Endothelial cell of umbilical vein (primary cell): ENCODE measurements at regions not wholly inside any gene's neighbourhood (a gene's known extent, or its start where the extent isn't known, plus 50 kb on each side); places are given as distances from the start of the nearest gene placed in this dataset.

Experiments used
- BruUV-seq: library from RNA; stranded (reverse); fragments of 400-500 nt; replicated peaks from 2 replicates; lab custom pipeline; 2021; lab: Mats Ljungman, UMichigan
- CTCF ChIA-PET: fragments of 300-600, 350-600 bp; sonication (Branson Sonifier 250); formaldehyde crosslinking; loops from one replicate; lab custom pipeline; 2021; ENCODE audit warnings: antibody characterized with exemption, inconsistent platforms; lab: Charles Lee
- POLR2A ChIA-PET: fragments of 300-600, 350-600 bp; sonication (Branson Sonifier 250); formaldehyde crosslinking; loops from one replicate; lab custom pipeline; 2021; ENCODE audit warnings: antibody characterized with exemption, inconsistent platforms; lab: Charles Lee
- DNase-seq: peaks from one replicate; pipeline ENCODE4 v3.0.0-alpha.2; 2011; ENCODE audit warnings: low read depth, low spot score
- FAIRE-seq: peaks from 2 replicates; lab custom pipeline; 2011; peaks lifted over from hg19 to GRCh38; lab: Jason Lieb, UNC
- H2AFZ ChIP-seq: 2 replicates; pipeline ENCODE4 v1.6.0; 2012; ENCODE audit warnings: low read depth, low read length, control low read depth, inconsistent platforms
- H3K27ac ChIP-seq: 2 replicates; pipeline ENCODE4 v1.5.1; 2011; ENCODE audit warnings: low read depth, mild to moderate bottlenecking, control low read depth, low read length, moderate library complexity; ENCODE audit not compliant: insufficient read depth
- H3K27me3 ChIP-seq, 2 experiments: 2 replicates each; pipeline versions ENCODE4 v1.6.0 to v1.6.1; 2011; ENCODE audit warnings: low read length in 2 of 2, mixed read lengths in 1 of 2; ENCODE audit not compliant: control insufficient read depth in 2 of 2, insufficient read depth in 2 of 2
- H3K36me3 ChIP-seq, 2 experiments: 2 replicates in 1 of 2; 3 replicates in 1 of 2; pipeline ENCODE4 v1.5.1; 2011; ENCODE audit warnings: low read length in 2 of 2, mild to moderate bottlenecking in 1 of 2, moderate library complexity in 1 of 2; ENCODE audit not compliant: control insufficient read depth in 2 of 2, insufficient read depth in 2 of 2; ENCODE audit errors: extremely low read depth in 1 of 2
- H3K4me1 ChIP-seq: 3 replicates; pipeline ENCODE4 v1.5.1; 2011; ENCODE audit warnings: mild to moderate bottlenecking, low read length; ENCODE audit not compliant: control insufficient read depth, insufficient read depth; ENCODE audit errors: extremely low read depth
- H3K4me2 ChIP-seq: 2 replicates; pipeline ENCODE4 v1.6.1; 2011; ENCODE audit warnings: low read length, control low read depth, mixed read lengths; ENCODE audit not compliant: insufficient read depth
- H3K4me3 ChIP-seq, 3 experiments: fragments of 200-600 bp in 1 of 3; sonication (generic), shearing (Covaris generic) in 1 of 3; replicated peaks in 1 of 3; 2 replicates each; pipeline ENCODE4 v1.5.1; 2011 to 2016; ENCODE audit warnings: control low read depth in 3 of 3, low read length in 3 of 3, mild to moderate bottlenecking in 2 of 3, inconsistent platforms in 1 of 3, low read depth in 1 of 3, moderate library complexity in 1 of 3; ENCODE audit not compliant: insufficient read depth in 1 of 3
- H3K79me2 ChIP-seq: 2 replicates; pipeline ENCODE4 v1.6.0; 2012; ENCODE audit warnings: low read length, inconsistent platforms; ENCODE audit not compliant: control insufficient read depth, insufficient read depth
- H3K9ac ChIP-seq: replicated peaks from 2 replicates; pipeline ENCODE3; 2011; ENCODE audit warnings: low read length, control low read depth; ENCODE audit not compliant: insufficient read depth; ENCODE audit errors: extremely low read depth
- H3K9me1 ChIP-seq: replicated peaks from 3 replicates; pipeline ENCODE4 v1.6.0; 2011; ENCODE audit warnings: mild to moderate bottlenecking, low read length; ENCODE audit not compliant: control insufficient read depth, insufficient read depth; ENCODE audit errors: extremely low read depth
- H3K9me3 ChIP-seq: replicated peaks from 2 replicates; pipeline ENCODE4 v1.5.1; 2012; ENCODE audit warnings: low read length, inconsistent platforms; ENCODE audit not compliant: control insufficient read depth, insufficient read depth
- H4K20me1 ChIP-seq: replicated peaks from 2 replicates; pipeline ENCODE3; 2011; ENCODE audit warnings: mild to moderate bottlenecking, low read length; ENCODE audit not compliant: control insufficient read depth, insufficient read depth; ENCODE audit errors: extremely low read depth
- EZH2 ChIP-seq: IDR thresholded peaks from 2 replicates; pipeline ENCODE4 v1.6.1; 2012; ENCODE audit warnings: borderline replicate concordance, low read depth, mild to moderate bottlenecking, moderate library complexity, low read length, inconsistent platforms; ENCODE audit not compliant: severe bottlenecking
- FOS ChIP-seq: IDR thresholded peaks from 2 replicates; pipeline ENCODE4 v1.6.1; 2011; ENCODE audit warnings: mild to moderate bottlenecking, low read length, moderate library complexity, borderline replicate concordance; ENCODE audit not compliant: insufficient read depth
- MYC ChIP-seq: IDR thresholded peaks from one replicate; pipeline ENCODE4 v1.6.1; 2011; ENCODE audit warnings: mild to moderate bottlenecking, low read depth, low read length
- POLR2A ChIP-seq: IDR thresholded peaks from 2 replicates; pipeline ENCODE4 v1.6.1; 2012; ENCODE audit warnings: low read depth, mild to moderate bottlenecking, control low read depth, low read length
- POLR2AphosphoS5 ChIP-seq: IDR thresholded peaks from 2 replicates; pipeline ENCODE4 v1.6.1; 2012; ENCODE audit warnings: low read depth, mild to moderate bottlenecking, control low read depth, low read length, moderate library complexity; ENCODE audit not compliant: insufficient read depth
- dilution Hi-C: fragments of 300-500 bp; cut with MboI; formaldehyde crosslinking; loops from one replicate; pipeline ENCODE4 v1.15.0; 2019; ENCODE audit warnings: low sequenced_read_pairs; ENCODE audit not compliant: extremely low pct_ligation_motif_present
- intact Hi-C: fragments of 100-400 bp; cut with micrococcal nuclease; formaldehyde crosslinking; loops from one replicate; pipeline ENCODE4 v1.10.0; 2022
- TF ChIP-seq, protein P1 (sequence below): IDR thresholded peaks from 2 replicates; pipeline ENCODE4 v1.6.1; 2011; ENCODE audit not compliant: insufficient read depth, insufficient read length
- TF ChIP-seq, protein P2 (sequence below), 2 donors: IDR thresholded peaks; 1 replicate in 1 of 2; 2 replicates in 1 of 2; pipeline ENCODE4 v1.5.1; 2011; ENCODE audit warnings: low read length in 2 of 2, mild to moderate bottlenecking in 2 of 2, moderate library complexity in 2 of 2, control low read depth in 1 of 2, inconsistent platforms in 1 of 2, low read depth in 1 of 2; ENCODE audit not compliant: insufficient read depth in 1 of 2; ENCODE audit errors: extremely low read depth in 1 of 2

DNA sequence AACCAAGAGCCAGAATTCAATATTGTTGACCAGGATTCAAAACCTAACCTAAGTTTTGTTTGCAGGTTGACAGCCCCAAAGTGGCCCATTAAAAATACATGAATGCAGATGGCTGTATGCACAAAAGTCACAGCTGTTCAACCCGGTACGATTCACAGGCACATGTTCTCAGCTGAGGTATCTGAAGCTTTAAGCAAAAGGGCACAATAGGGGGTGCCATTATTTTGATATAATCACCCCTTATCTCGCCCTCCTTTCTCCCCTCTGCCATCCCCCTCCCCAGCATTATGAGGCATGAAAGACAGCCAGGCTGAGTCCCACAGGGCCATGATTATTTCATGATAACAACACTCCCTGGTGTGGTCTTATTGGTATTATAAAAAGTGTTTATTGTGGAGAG lies 264.9 kb downstream of the EBLN2 start:
- FAIRE-seq = no peak
- H3K9me3 ChIP-seq = no peaks in the 10 kb centered on the region
- H3K27me3 ChIP-seq = no peaks in the 10 kb centered on the region
- no TSS peak for BruUV-seq
- H3K27ac ChIP-seq = no peak overlapping the region
- CTCF ChIA-PET = no interaction called here
- TF ChIP-seq POLR2AphosphoS5 (no peak), POLR2A (no peak), EZH2 (no peak), FOS (no peak), MYC (no peak)
- TF ChIP-seq, protein P1, sequence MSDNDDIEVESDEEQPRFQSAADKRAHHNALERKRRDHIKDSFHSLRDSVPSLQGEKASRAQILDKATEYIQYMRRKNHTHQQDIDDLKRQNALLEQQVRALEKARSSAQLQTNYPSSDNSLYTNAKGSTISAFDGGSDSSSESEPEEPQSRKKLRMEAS = no peak
- TF ChIP-seq, protein P2, sequence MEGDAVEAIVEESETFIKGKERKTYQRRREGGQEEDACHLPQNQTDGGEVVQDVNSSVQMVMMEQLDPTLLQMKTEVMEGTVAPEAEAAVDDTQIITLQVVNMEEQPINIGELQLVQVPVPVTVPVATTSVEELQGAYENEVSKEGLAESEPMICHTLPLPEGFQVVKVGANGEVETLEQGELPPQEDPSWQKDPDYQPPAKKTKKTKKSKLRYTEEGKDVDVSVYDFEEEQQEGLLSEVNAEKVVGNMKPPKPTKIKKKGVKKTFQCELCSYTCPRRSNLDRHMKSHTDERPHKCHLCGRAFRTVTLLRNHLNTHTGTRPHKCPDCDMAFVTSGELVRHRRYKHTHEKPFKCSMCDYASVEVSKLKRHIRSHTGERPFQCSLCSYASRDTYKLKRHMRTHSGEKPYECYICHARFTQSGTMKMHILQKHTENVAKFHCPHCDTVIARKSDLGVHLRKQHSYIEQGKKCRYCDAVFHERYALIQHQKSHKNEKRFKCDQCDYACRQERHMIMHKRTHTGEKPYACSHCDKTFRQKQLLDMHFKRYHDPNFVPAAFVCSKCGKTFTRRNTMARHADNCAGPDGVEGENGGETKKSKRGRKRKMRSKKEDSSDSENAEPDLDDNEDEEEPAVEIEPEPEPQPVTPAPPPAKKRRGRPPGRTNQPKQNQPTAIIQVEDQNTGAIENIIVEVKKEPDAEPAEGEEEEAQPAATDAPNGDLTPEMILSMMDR (IDR thresholded peaks at IDR 0.05; ENCODE audit: extremely low read depth in 1 of 2, insufficient read depth in 1 of 2, low read depth in 1 of 2, low read length in 2 of 2) = no peak
- no peaks in the 10 kb centered on the region for H3K36me3 ChIP-seq
- intact Hi-C loops (no loop called here), dilution Hi-C loops (no loop called here)
- no peak for DNase-seq
- H3K9ac ChIP-seq = no peak overlapping the region
- H3K4me1 ChIP-seq = no peaks in the 10 kb centered on the region
- no peaks in the 10 kb centered on the region for H4K20me1 ChIP-seq
- no peak overlapping the region for H2AFZ ChIP-seq
- POLR2A ChIA-PET = no interaction called here
- H3K79me2 ChIP-seq = no peaks in the 10 kb centered on the region
- H3K4me2 ChIP-seq = no peak overlapping the region
- H3K4me3 ChIP-seq = no peak overlapping the region
- no peaks in the 10 kb centered on the region for H3K9me1 ChIP-seq
